Liver (tissue), 8 donors: ENCODE measurements at regions not wholly inside any gene's neighbourhood (a gene's known extent, or its start where the extent isn't known, plus 50 kb on each side); places are given as distances from the start of the nearest gene placed in this dataset.

Experiments
- DNase-seq: peaks from one replicate; pipeline ENCODE4 v3.0.0-alpha.2; 2017; ENCODE audit warnings: low spot score
- H3K27ac ChIP-seq, 2 donors: one replicate each; pipeline ENCODE4 v1.7.0; 2013; ENCODE audit warnings: inconsistent platforms in 2 of 2, low read length in 2 of 2, control low read depth in 1 of 2, low read depth in 1 of 2, mild to moderate bottlenecking in 1 of 2
- H3K27me3 ChIP-seq, 4 donors: one replicate each; pipeline versions ENCODE4 v1.6.1 to v1.7.0; 2013; ENCODE audit warnings: low read length in 3 of 4, inconsistent platforms in 1 of 4, mild to moderate bottlenecking in 1 of 4, moderate library complexity in 1 of 4; ENCODE audit not compliant: control insufficient read depth in 4 of 4, insufficient read depth in 4 of 4
- H3K36me3 ChIP-seq, 4 donors: one replicate each; pipeline versions ENCODE4 v1.6.1 to v1.7.0; 2013; ENCODE audit warnings: low read length in 3 of 4, mild to moderate bottlenecking in 3 of 4, low read depth in 1 of 4, moderate library complexity in 1 of 4; ENCODE audit not compliant: control insufficient read depth in 4 of 4, insufficient read depth in 3 of 4
- H3K4me1 ChIP-seq, 4 donors: one replicate each; pipeline versions ENCODE4 v1.6.1 to v1.7.0; 2013; ENCODE audit warnings: low read length in 3 of 4, mild to moderate bottlenecking in 3 of 4, moderate library complexity in 1 of 4; ENCODE audit not compliant: control insufficient read depth in 4 of 4, insufficient read depth in 4 of 4
- H3K4me3 ChIP-seq, 3 donors: one replicate each; pipeline versions ENCODE4 v1.6.1 to v1.7.0; 2013; ENCODE audit warnings: low read length in 3 of 3, control low read depth in 1 of 3, low read depth in 1 of 3, mild to moderate bottlenecking in 1 of 3
- H3K9ac ChIP-seq, 2 donors: one replicate each; pipeline ENCODE4 v1.7.0; 2013; ENCODE audit warnings: low read length in 2 of 2, mild to moderate bottlenecking in 2 of 2, moderate library complexity in 2 of 2, control low read depth in 1 of 2, low read depth in 1 of 2
- H3K9me3 ChIP-seq, 4 donors: one replicate each; pipeline versions ENCODE4 v1.6.1 to v1.7.0; 2013; ENCODE audit warnings: low read length in 3 of 4; ENCODE audit not compliant: control insufficient read depth in 4 of 4
- ATF3 ChIP-seq: IDR thresholded peaks from 2 replicates; pipeline ENCODE4 v1.6.1; 2016; ENCODE audit warnings: antibody characterized with exemption
- CTCF ChIP-seq: fragments of 150-350 bp; IDR thresholded peaks from 2 replicates; pipeline ENCODE4 v1.5.1; 2017; ENCODE audit warnings: improper control_type of control experiment, low read depth, low read length; ENCODE audit not compliant: missing input control
- EGR1 ChIP-seq, 2 donors: IDR thresholded peaks; 2 replicates each; pipeline ENCODE4 v1.6.1; 2016 to 2018; ENCODE audit warnings: antibody characterized with exemption in 2 of 2, low read depth in 2 of 2
- FOXA1 ChIP-seq: IDR thresholded peaks from 2 replicates; pipeline ENCODE4 v1.6.1; 2016; ENCODE audit warnings: antibody characterized with exemption
- FOXA2 ChIP-seq: IDR thresholded peaks from 2 replicates; pipeline ENCODE4 v1.6.1; 2016; ENCODE audit warnings: antibody characterized with exemption
- GABPA ChIP-seq, 2 donors: IDR thresholded peaks in 1 of 2; conservative IDR thresholded peaks in 1 of 2; 2 replicates each; pipeline ENCODE4 v1.6.1; 2016; ENCODE audit warnings: antibody characterized with exemption in 2 of 2, mild to moderate bottlenecking in 1 of 2, moderate library complexity in 1 of 2
- HNF4A ChIP-seq, 2 donors: conservative IDR thresholded peaks; 2 replicates each; pipeline ENCODE4 v1.6.1; 2016; ENCODE audit warnings: antibody characterized with exemption in 2 of 2, mild to moderate bottlenecking in 2 of 2
- HNF4G ChIP-seq: IDR thresholded peaks from 2 replicates; pipeline ENCODE4 v1.6.1; 2016; ENCODE audit warnings: antibody characterized with exemption
- JUND ChIP-seq, 2 donors: IDR thresholded peaks; 2 replicates each; pipeline ENCODE4 v1.6.1; 2016; ENCODE audit warnings: antibody characterized with exemption in 2 of 2
- MAX ChIP-seq: IDR thresholded peaks from 2 replicates; pipeline ENCODE4 v1.6.1; 2016; ENCODE audit warnings: antibody characterized with exemption
- NR2F2 ChIP-seq: IDR thresholded peaks from 2 replicates; pipeline ENCODE4 v1.6.1; 2016; ENCODE audit warnings: antibody characterized with exemption
- RAD21 ChIP-seq, 2 donors: IDR thresholded peaks; 2 replicates each; pipeline ENCODE4 v1.6.1; 2016; ENCODE audit warnings: antibody characterized with exemption in 2 of 2, mild to moderate bottlenecking in 2 of 2
- REST ChIP-seq: IDR thresholded peaks from 2 replicates; pipeline ENCODE4 v1.6.1; 2016; ENCODE audit warnings: antibody characterized with exemption, mild to moderate bottlenecking
- RXRA ChIP-seq, 2 donors: IDR thresholded peaks; 2 replicates each; pipeline ENCODE4 v1.6.1; 2017 to 2018; ENCODE audit warnings: antibody characterized with exemption in 2 of 2, mild to moderate bottlenecking in 1 of 2
- SP1 ChIP-seq: IDR thresholded peaks from 2 replicates; pipeline ENCODE4 v1.6.1; 2018; ENCODE audit warnings: antibody characterized with exemption, mild to moderate bottlenecking
- TAF1 ChIP-seq: conservative IDR thresholded peaks from 2 replicates; pipeline ENCODE4 v1.6.1; 2016; ENCODE audit warnings: antibody characterized with exemption, mild to moderate bottlenecking
- YY1 ChIP-seq: IDR thresholded peaks from 2 replicates; pipeline ENCODE4 v1.6.1; 2016; ENCODE audit warnings: antibody characterized with exemption, mild to moderate bottlenecking
- ZBTB33 ChIP-seq: IDR thresholded peaks from 2 replicates; pipeline ENCODE4 v1.6.1; 2016; ENCODE audit warnings: antibody characterized with exemption
- WGBS: extraction: QIAGEN DNeasy Blood & Tissue Kit; methylation state at CpG from one replicate; pipeline ENCODE4 v1.1.7; 2013; 5-methylcytosine and 5-hydroxymethylcytosine counted together
- donor health status: healthy.
- donor health status: healthy.
- donor health status: healthy.
- donor health status: healthy.
- donor health status: healthy.

- Histone ChIP-seq H3K36me3 (no peaks in the 10 kb centered on the region), H3K9ac (no peak overlapping the region), H3K4me3 (no peak overlapping the region), H3K27me3 (peaks cover 0 to 3% (median 0%) of the 10 kb centered on the region in 4 donors), H3K9me3 (peaks cover 0 to 2% (median 0%) of the 10 kb centered on the region in 4 donors), H3K4me1 (no peaks in the 10 kb centered on the region), H3K27ac (no peak overlapping the region)
- TF ChIP-seq RXRA (IDR thresholded peaks at IDR 0.05) = no peak
- TF ChIP-seq ZBTB33 = no peak
- no peak for TF ChIP-seq FOXA1
- no peak for TF ChIP-seq YY1
- no peak for TF ChIP-seq REST
- no peak for TF ChIP-seq RAD21 (IDR thresholded peaks at IDR 0.05)
- no peak for TF ChIP-seq NR2F2
- TF ChIP-seq ATF3 = no peak
- TF ChIP-seq HNF4A (conservative IDR thresholded peaks at IDR 0.05) = no peak
- no peak for TF ChIP-seq EGR1 (IDR thresholded peaks at IDR 0.05; ENCODE audit: low read depth in 2 of 2)
- TF ChIP-seq SP1 = no peak
- TF ChIP-seq HNF4G = no peak
- TF ChIP-seq MAX = no peak
- no peak for TF ChIP-seq FOXA2
- no peak for TF ChIP-seq GABPA (IDR thresholded peaks at IDR 0.05 in 1 of 2, conservative IDR thresholded peaks at IDR 0.05 in 1 of 2)
- no peak for TF ChIP-seq TAF1
- TF ChIP-seq JUND (IDR thresholded peaks at IDR 0.05) = no peak
- no peak for TF ChIP-seq CTCF
- no peak for DNase-seq
- WGBS = 71% methylated on average over 1 of the region's 1 CpG
These were observed 177.4 kb downstream of the TMEM182 start for GRCh38 chr2:102939207-102939606.

GRCh38 chr2:102940684-102941083 lies 178.9 kb downstream of the TMEM182 start:
- Histone ChIP-seq H3K4me1 (no peaks in the 10 kb centered on the region), H3K9ac (no peak overlapping the region), H3K9me3 (peaks cover 0 to 2% (median 0%) of the 10 kb centered on the region in 4 donors), H3K27ac (no peak overlapping the region), H3K4me3 (no peak overlapping the region), H3K36me3 (no peaks in the 10 kb centered on the region), H3K27me3 (peaks cover 0 to 3% (median 0%) of the 10 kb centered on the region in 4 donors)
- DNase-seq = no peak
- WGBS = 76% methylated on average over 3 of the region's 3 CpGs
- TF ChIP-seq CTCF = no peak
- TF ChIP-seq RAD21 (IDR thresholded peaks at IDR 0.05) = no peak
- no peak for TF ChIP-seq NR2F2
- TF ChIP-seq REST = no peak
- no peak for TF ChIP-seq HNF4A (conservative IDR thresholded peaks at IDR 0.05)
- no peak for TF ChIP-seq FOXA1
